ENCODE measurements at regions not wholly inside any gene's neighbourhood (a gene's known extent, or its start where the extent isn't known, plus 50 kb on each side); places are given as distances from the start of the nearest gene placed in this dataset.

- DNase-seq = no peak
Observed at GRCh38 chr10:107444443-107444842, 279.9 kb upstream of the SORCS1 start.

GRCh38 chr10:107443813-107444212 is 279.3 kb upstream of the SORCS1 start:
- no peak for DNase-seq

GRCh38 chr10:107443326-107443725 is 278.8 kb upstream of the SORCS1 start:
- DNase-seq = no peak

GRCh38 chr10:107442035-107442505 is 277.6 kb upstream of the SORCS1 start:
- no peak for DNase-seq

- no peak for DNase-seq
Observed at GRCh38 chr10:107440741-107441140, 276.2 kb upstream of the SORCS1 start.

- no peak for DNase-seq
Observed at GRCh38 chr10:107437921-107438320, 273.4 kb upstream of the SORCS1 start.

- no peak for DNase-seq
Observed at GRCh38 chr10:107436568-107436967, 272.1 kb upstream of the SORCS1 start.

GRCh38 chr10:107434854-107435253 is 270.3 kb upstream of the SORCS1 start:
- DNase-seq = no peak

- no peak for DNase-seq
Observed at GRCh38 chr10:107434201-107434600, 269.7 kb upstream of the SORCS1 start.

GRCh38 chr10:107433605-107434004 is 269.1 kb upstream of the SORCS1 start:
- no peak for DNase-seq

GRCh38 chr10:107430446-107430845 is 265.9 kb upstream of the SORCS1 start:
- no peak for DNase-seq

GRCh38 chr10:107427016-107427415 is 262.5 kb upstream of the SORCS1 start:
- no peak for DNase-seq

- no peak for DNase-seq
Observed at GRCh38 chr10:107425931-107426553, 261.5 kb upstream of the SORCS1 start.

GRCh38 chr10:107424628-107425027 is 260.1 kb upstream of the SORCS1 start:
- no peak for DNase-seq

- DNase-seq = no peak
Observed at GRCh38 chr10:107423903-107424302, 259.4 kb upstream of the SORCS1 start.

GRCh38 chr10:107422681-107423080 is 258.2 kb upstream of the SORCS1 start:
- DNase-seq = no peak

- DNase-seq = no peak
Observed at GRCh38 chr10:107420196-107420595, 255.7 kb upstream of the SORCS1 start.

- no peak for DNase-seq
Observed at GRCh38 chr10:107418085-107418806, 253.7 kb upstream of the SORCS1 start.

- DNase-seq = no peak
Observed at GRCh38 chr10:107417446-107417845, 252.9 kb upstream of the SORCS1 start.

- no peak for DNase-seq
Observed at GRCh38 chr10:107415446-107415845, 250.9 kb upstream of the SORCS1 start.

GRCh38 chr10:107413971-107414370 is 249.5 kb upstream of the SORCS1 start:
- DNase-seq = no peak

- DNase-seq = no peak
Observed at GRCh38 chr10:107409522-107409921, 245.0 kb upstream of the SORCS1 start.

- DNase-seq = no peak
Observed at GRCh38 chr10:107398115-107398514, 233.6 kb upstream of the SORCS1 start.

- DNase-seq = no peak
Observed at GRCh38 chr10:107391901-107392300, 227.4 kb upstream of the SORCS1 start.

GRCh38 chr10:107390563-107390962 is 226.1 kb upstream of the SORCS1 start:
- DNase-seq = no peak

Measured in NCI-H1092 treated with DMSO at 0.1 percent for 48 hours (cell line).